SK-N-SH (cell line): ENCODE measurements at regions not wholly inside any gene's neighbourhood (a gene's known extent, or its start where the extent isn't known, plus 50 kb on each side); places are given as distances from the start of the nearest gene placed in this dataset.

Experiments used
- CTCF ChIA-PET: fragments of 300-600, 350-600 bp; formaldehyde crosslinking; extraction: SDS; loops from one replicate; lab custom pipeline; 2021; lab: Yijun Ruan, JAX
- POLR2A ChIA-PET: fragments of 350-600 bp; sonication (Branson Sonifier 250); formaldehyde crosslinking; extraction: SDS; loops from one replicate; lab custom pipeline; 2020; ENCODE audit warnings: antibody characterized with exemption, inconsistent platforms; lab: Yijun Ruan, JAX
- DNase-seq: peaks from one replicate; pipeline ENCODE4 v3.0.0; 2012
- H2AFZ ChIP-seq: fragments of 200-600 bp; sonication (generic); 2 replicates; pipeline ENCODE4 v1.8.1; 2016; ENCODE audit warnings: antibody characterized with exemption, mild to moderate bottlenecking, low read depth
- H3F3A ChIP-seq: fragments of 200-600 bp; sonication (generic); replicated peaks from 2 replicates; pipeline ENCODE3; 2016; ENCODE audit warnings: antibody characterized with exemption, mild to moderate bottlenecking; ENCODE audit not compliant: insufficient read depth
- H3K27ac ChIP-seq, 2 experiments: fragments of 200-500 bp in 1 of 2; fragments of 200-600 bp in 1 of 2; sonication (Bioruptor generic) in 1 of 2; sonication (generic), shearing (Covaris generic) in 1 of 2; 2 replicates each; pipeline versions ENCODE4 v1.5.1 to v1.6.1; 2014 to 2016; ENCODE audit warnings: low read depth in 2 of 2, inconsistent platforms in 1 of 2, low read length in 1 of 2, mild to moderate bottlenecking in 1 of 2, mixed read lengths in 1 of 2
- H3K27me3 ChIP-seq: fragments of 200-600 bp; sonication (generic), shearing (Covaris generic); 2 replicates; pipeline ENCODE4 v1.6.1; 2016; ENCODE audit warnings: mixed run types; ENCODE audit not compliant: insufficient read depth
- H3K36me3 ChIP-seq, 2 experiments: fragments of 200-500 bp in 1 of 2; fragments of 200-600 bp in 1 of 2; sonication (Bioruptor generic) in 1 of 2; sonication (generic) in 1 of 2; replicated peaks in 1 of 2; 2 replicates each; pipeline versions ENCODE3 to v1.5.1; 2014 to 2016; ENCODE audit warnings: low read length in 1 of 2, mild to moderate bottlenecking in 1 of 2; ENCODE audit not compliant: insufficient read depth in 2 of 2, control insufficient read depth in 1 of 2
- H3K4me1 ChIP-seq, 2 experiments: fragments of 200-500 bp in 1 of 2; fragments of 200-600 bp in 1 of 2; sonication (Bioruptor generic) in 1 of 2; sonication (generic), shearing (Covaris generic) in 1 of 2; 2 replicates each; pipeline versions ENCODE4 v1.5.1 to v1.6.1; 2014 to 2016; ENCODE audit warnings: low read depth in 1 of 2, low read length in 1 of 2, mixed run types in 1 of 2; ENCODE audit not compliant: insufficient read depth in 2 of 2, control insufficient read depth in 1 of 2
- H3K4me2 ChIP-seq: fragments of 200-600 bp; sonication (generic), shearing (Covaris generic); 2 replicates; pipeline ENCODE4 v1.6.1; 2017; ENCODE audit warnings: mixed run types
- H3K4me3 ChIP-seq, 2 experiments: fragments of 200-500 bp in 1 of 2; fragments of 200-600 bp in 1 of 2; sonication (Bioruptor generic) in 1 of 2; sonication (generic), shearing (Covaris generic) in 1 of 2; 2 replicates each; pipeline versions ENCODE4 v1.5.1 to v1.8.1; 2014 to 2016; ENCODE audit warnings: low read depth in 2 of 2, inconsistent platforms in 1 of 2, low read length in 1 of 2, mild to moderate bottlenecking in 1 of 2, mixed read lengths in 1 of 2, moderate library complexity in 1 of 2
- H3K79me2 ChIP-seq: fragments of 200-600 bp; sonication (generic); 2 replicates; pipeline ENCODE4 v1.8.1; 2017; ENCODE audit warnings: mild to moderate bottlenecking; ENCODE audit not compliant: insufficient read depth
- H3K9ac ChIP-seq: fragments of 200-600 bp; sonication (generic); 2 replicates; pipeline ENCODE4 v1.6.1; 2017; ENCODE audit warnings: mixed run types
- H3K9me2 ChIP-seq: fragments of 200-600 bp; sonication (generic); 2 replicates; pipeline ENCODE4 v1.6.1; 2017; ENCODE audit warnings: mixed run types
- H3K9me3 ChIP-seq: fragments of 200-600 bp; sonication (generic); 2 replicates; pipeline ENCODE4 v1.6.1; 2017; ENCODE audit warnings: mixed run types, mild to moderate bottlenecking, moderate library complexity
- H4K20me1 ChIP-seq: fragments of 200-600 bp; sonication (generic); 2 replicates; pipeline ENCODE4 v1.6.1; 2017; ENCODE audit warnings: mild to moderate bottlenecking, mixed run types; ENCODE audit not compliant: insufficient read depth
- CTCF ChIP-seq: fragments of 200-600 bp; sonication (generic); IDR thresholded peaks from 2 replicates; pipeline ENCODE4 v1.6.1; 2017; ENCODE audit warnings: antibody characterized with exemption, mild to moderate bottlenecking, moderate library complexity
- EP300 ChIP-seq, 2 experiments: IDR thresholded peaks; 2 replicates each; pipeline versions ENCODE4 v1.4.0 to v1.6.1; 2012; ENCODE audit warnings: borderline replicate concordance in 1 of 2, low read depth in 1 of 2, low read length in 1 of 2
- EZH2phosphoT487 ChIP-seq: fragments of 200-600 bp; sonication (generic); IDR thresholded peaks from 2 replicates; pipeline ENCODE4 v1.6.1; 2017; ENCODE audit warnings: low read depth, mixed run types, mild to moderate bottlenecking, antibody characterized with exemption, moderate library complexity, borderline replicate concordance
- FOXM1 ChIP-seq: IDR thresholded peaks from 2 replicates; pipeline ENCODE4 v1.4.0; 2012; ENCODE audit warnings: low read depth, mild to moderate bottlenecking
- GATA2 ChIP-seq: sonication (generic); formaldehyde crosslinking; IDR thresholded peaks from 2 replicates; pipeline ENCODE4 v1.5.0; 2020; ENCODE audit warnings: mild to moderate bottlenecking, missing genetic modification reagents
- JUND ChIP-seq: IDR thresholded peaks from 2 replicates; pipeline ENCODE4 v1.4.0; 2012
- MAX ChIP-seq: IDR thresholded peaks from 2 replicates; pipeline ENCODE4 v1.4.0; 2012; ENCODE audit warnings: low read depth
- MXI1 ChIP-seq: IDR thresholded peaks from 2 replicates; pipeline ENCODE4 v1.6.1; 2012; ENCODE audit warnings: mild to moderate bottlenecking, low read depth, low read length, improper control_type of control experiment
- NFIC ChIP-seq: IDR thresholded peaks from 2 replicates; pipeline ENCODE4 v1.4.0; 2012; ENCODE audit warnings: borderline replicate concordance
- NRF1 ChIP-seq: IDR thresholded peaks from 2 replicates; pipeline ENCODE4 v1.6.1; 2012; ENCODE audit warnings: low read depth, mild to moderate bottlenecking, low read length
- RCOR1 ChIP-seq: fragments of 150-350 bp; IDR thresholded peaks from 2 replicates; pipeline ENCODE4 v1.6.1; 2017; ENCODE audit warnings: antibody characterized with exemption, low read length
- SIN3A ChIP-seq: IDR thresholded peaks from 2 replicates; pipeline ENCODE4 v1.6.1; 2012; ENCODE audit warnings: low read depth, mild to moderate bottlenecking, low read length, moderate library complexity, borderline replicate concordance
- SMC3 ChIP-seq: IDR thresholded peaks from 2 replicates; pipeline ENCODE4 v1.6.1; 2012; ENCODE audit warnings: low read depth, low read length, improper control_type of control experiment
- TCF12 ChIP-seq: IDR thresholded peaks from 2 replicates; pipeline ENCODE4 v1.4.0; 2012
- YY1 ChIP-seq: IDR thresholded peaks from 2 replicates; pipeline ENCODE4 v1.4.0; 2012; ENCODE audit warnings: low read depth, mild to moderate bottlenecking
- WGBS: methylation state at CpG from one replicate; pipeline ENCODE4 v1.1.6; 2017; ENCODE audit warnings: low lambda C conversion rate; 5-methylcytosine and 5-hydroxymethylcytosine counted together
- TF ChIP-seq, protein P1 (sequence below): IDR thresholded peaks from 2 replicates; pipeline ENCODE4; 2012

DNA sequence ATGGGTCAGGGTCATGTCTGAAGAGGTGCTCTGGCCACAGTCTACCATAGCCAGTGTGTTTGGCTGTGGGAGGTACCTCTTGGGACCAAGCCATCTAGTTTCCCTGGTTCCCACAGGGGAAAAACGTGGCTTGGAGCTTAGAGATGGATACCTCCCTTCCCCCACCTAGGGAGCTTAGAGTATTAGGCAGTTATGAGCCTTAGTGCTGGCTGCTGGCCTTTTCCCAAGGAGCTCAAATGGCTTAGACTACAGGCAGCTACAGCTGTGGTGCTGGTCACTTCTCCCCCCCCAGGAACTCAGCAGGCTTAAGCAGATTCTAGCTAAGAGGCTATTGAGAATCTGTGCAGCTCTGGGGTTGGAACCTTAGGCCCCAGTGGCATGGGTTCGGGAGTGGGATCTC, 591.2 kb downstream of the NSUN3 start:
- CTCF ChIA-PET: no interaction called here
- TF ChIP-seq EP300 (IDR thresholded peaks at IDR 0.05; ENCODE audit: borderline replicate concordance in 1 of 2, low read depth in 1 of 2, low read length in 1 of 2): no peak
- TF ChIP-seq NFIC: no peak
- TF ChIP-seq MAX: no peak
- no peak for TF ChIP-seq FOXM1
- no peak for TF ChIP-seq JUND
- TF ChIP-seq MXI1: no peak
- WGBS: 20% methylated on average over 2 of the region's 2 CpGs

DNA sequence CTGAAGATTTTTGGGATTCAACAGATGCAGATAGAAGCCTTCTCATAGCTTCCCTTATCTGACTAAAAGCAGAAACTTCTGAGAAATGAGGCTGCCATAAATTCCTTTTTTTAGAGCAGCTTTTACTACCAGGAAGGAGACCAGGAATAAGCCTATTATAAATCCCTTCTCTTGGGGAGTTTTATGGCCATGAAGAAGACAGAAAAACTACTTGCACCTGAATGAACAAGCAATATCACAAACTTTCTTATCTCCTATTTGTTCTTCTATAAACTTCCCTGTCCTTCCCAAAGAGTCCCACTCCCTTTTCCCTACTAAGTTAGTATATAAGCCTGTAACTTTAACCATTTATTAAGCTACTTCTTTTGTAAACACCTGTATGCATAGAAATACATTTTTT, 603.1 kb downstream of the NSUN3 start:
- CTCF ChIA-PET: no interaction called here
- H3K4me3 ChIP-seq: no peak overlapping the region
- no peak overlapping the region for H3K4me2 ChIP-seq
- H3K79me2 ChIP-seq: no peaks in the 10 kb centered on the region
- H2AFZ ChIP-seq: no peak overlapping the region
- no peak overlapping the region for H3K9ac ChIP-seq
- no peaks in the 10 kb centered on the region for H3K9me3 ChIP-seq
- DNase-seq: no peak
- no peaks in the 10 kb centered on the region for H3K9me2 ChIP-seq
- no peaks in the 10 kb centered on the region for H3K36me3 ChIP-seq
- POLR2A ChIA-PET: no interaction called here
- H3K27me3 ChIP-seq: no peaks in the 10 kb centered on the region
- no peaks in the 10 kb centered on the region for H4K20me1 ChIP-seq
- H3K27ac ChIP-seq: no peak overlapping the region
- H3K4me1 ChIP-seq: no peaks in the 10 kb centered on the region
- no peak for TF ChIP-seq GATA2 (CRISPR knock-in tag)
- no peak for TF ChIP-seq NRF1
- no peak for TF ChIP-seq MXI1
- TF ChIP-seq SMC3: no peak
- H3F3A ChIP-seq: no peaks in the 10 kb centered on the region

More for the DNA sequence above, 591.2 kb downstream of the NSUN3 start:
- H3K4me2 ChIP-seq: no peak overlapping the region
- no peaks in the 10 kb centered on the region for H4K20me1 ChIP-seq
- H3F3A ChIP-seq: no peaks in the 10 kb centered on the region
- H3K27ac ChIP-seq: no peak overlapping the region
- no peaks in the 10 kb centered on the region for H3K9me2 ChIP-seq
- no peaks in the 10 kb centered on the region for H3K79me2 ChIP-seq
- H3K27me3 ChIP-seq: no peaks in the 10 kb centered on the region
- no peak overlapping the region for H2AFZ ChIP-seq
- no peak overlapping the region for H3K9ac ChIP-seq
- DNase-seq: no peak
- no peaks in the 10 kb centered on the region for H3K36me3 ChIP-seq
- no peaks in the 10 kb centered on the region for H3K4me1 ChIP-seq
- H3K4me3 ChIP-seq: no peak overlapping the region
- no peaks in the 10 kb centered on the region for H3K9me3 ChIP-seq
- POLR2A ChIA-PET: no interaction called here

GRCh38 chr3:94671078-94671477, 608.2 kb downstream of the NSUN3 start:
- POLR2A ChIA-PET: no interaction called here
- Histone ChIP-seq H3K4me2 (no peak overlapping the region), H3K9ac (no peak overlapping the region), H3K27me3 (no peaks in the 10 kb centered on the region), H3K4me3 (no peak overlapping the region), H3K36me3 (no peaks in the 10 kb centered on the region), H3K9me3 (no peaks in the 10 kb centered on the region), H3K4me1 (no peaks in the 10 kb centered on the region), H4K20me1 (no peaks in the 10 kb centered on the region), H3F3A (no peaks in the 10 kb centered on the region), H2AFZ (no peak overlapping the region), H3K79me2 (no peaks in the 10 kb centered on the region), H3K27ac (no peak overlapping the region), H3K9me2 (no peaks in the 10 kb centered on the region)
- TF ChIP-seq EZH2phosphoT487 (no peak), CTCF (no peak), NFIC (no peak), TCF12 (no peak), RCOR1 (no peak), SIN3A (no peak), YY1 (no peak), NRF1 (no peak)
- TF ChIP-seq, protein P1, sequence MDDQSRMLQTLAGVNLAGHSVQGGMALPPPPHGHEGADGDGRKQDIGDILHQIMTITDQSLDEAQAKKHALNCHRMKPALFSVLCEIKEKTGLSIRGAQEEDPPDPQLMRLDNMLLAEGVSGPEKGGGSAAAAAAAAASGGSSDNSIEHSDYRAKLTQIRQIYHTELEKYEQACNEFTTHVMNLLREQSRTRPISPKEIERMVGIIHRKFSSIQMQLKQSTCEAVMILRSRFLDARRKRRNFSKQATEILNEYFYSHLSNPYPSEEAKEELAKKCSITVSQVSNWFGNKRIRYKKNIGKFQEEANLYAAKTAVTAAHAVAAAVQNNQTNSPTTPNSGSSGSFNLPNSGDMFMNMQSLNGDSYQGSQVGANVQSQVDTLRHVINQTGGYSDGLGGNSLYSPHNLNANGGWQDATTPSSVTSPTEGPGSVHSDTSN: no peak
- CTCF ChIA-PET: no interaction called here
- DNase-seq: no peak
